ENCODE measurements at regions not wholly inside any gene's neighbourhood (a gene's known extent, or its start where the extent isn't known, plus 50 kb on each side); places are given as distances from the start of the nearest gene placed in this dataset.

GRCh38 chr7:61111-61510 lies 131.3 kb upstream of the FAM20C start:
- no peak for TF ChIP-seq CTCF (IDR thresholded peaks at IDR 0.05)
- no peak for TF ChIP-seq POLR2A (IDR thresholded peaks at IDR 0.05; ENCODE audit: low read length)
- TF ChIP-seq ZC3H11A (IDR thresholded peaks at IDR 0.05): no peak
- TF ChIP-seq BCL3 (IDR thresholded peaks at IDR 0.05): no peak
- TF ChIP-seq HOXB5 (CRISPR knock-in tag; IDR thresholded peaks at IDR 0.05): no peak
- TF ChIP-seq MYC (IDR thresholded peaks at IDR 0.05; ENCODE audit: borderline replicate concordance, low read length): no peak
- no peak for TF ChIP-seq EP300 (IDR thresholded peaks at IDR 0.05)
- TF ChIP-seq SMC3 (IDR thresholded peaks at IDR 0.05): no peak
- TF ChIP-seq RFX5 (IDR thresholded peaks at IDR 0.05): no peak
- no peak for TF ChIP-seq CEBPB (IDR thresholded peaks at IDR 0.05)
- TF ChIP-seq PBX3 (IDR thresholded peaks at IDR 0.05): no peak
